Activated CD8-positive, alpha-beta T cell treated with anti-CD3 and anti-CD28 coated beads for 36 hours (primary cell): ENCODE measurements at regions not wholly inside any gene's neighbourhood (a gene's known extent, or its start where the extent isn't known, plus 50 kb on each side); places are given as distances from the start of the nearest gene placed in this dataset.

Experiments used
- ATAC-seq: fragments of 200-7000 bp; cut with Tn5 transposase; one replicate; pipeline ENCODE4 v1.10.0; 2021; ENCODE audit warnings: mild to moderate bottlenecking, moderate library complexity
- CTCF ChIA-PET: fragments of 350-600 bp; sonication (Branson Sonifier 250); formaldehyde crosslinking; loops from one replicate; lab custom pipeline; 2021; ENCODE audit warnings: antibody characterized with exemption; lab: Charles Lee
- POLR2A ChIA-PET: fragments of 350-600 bp; sonication (Branson Sonifier 250); formaldehyde crosslinking; loops from one replicate; lab custom pipeline; 2021; ENCODE audit warnings: antibody characterized with exemption; lab: Charles Lee
- DNase-seq: peaks from one replicate; pipeline ENCODE4 v3.0.0-alpha.2; 2020
- H3K27ac Mint-ChIP-seq: one replicate; pipeline ENCODE4 v1.8.0; 2021; ENCODE audit warnings: mild to moderate bottlenecking, mixed read lengths
- H3K27me3 Mint-ChIP-seq: one replicate; pipeline ENCODE4 v1.8.0; 2021; ENCODE audit warnings: mixed read lengths
- H3K36me3 Mint-ChIP-seq: one replicate; pipeline ENCODE4 v1.8.0; 2021; ENCODE audit warnings: low read depth, mixed read lengths
- H3K4me1 Mint-ChIP-seq: one replicate; pipeline ENCODE4 v1.8.0; 2021; ENCODE audit warnings: low read depth, mixed read lengths
- H3K4me3 Mint-ChIP-seq: one replicate; pipeline ENCODE4 v1.8.0; 2021; ENCODE audit warnings: mild to moderate bottlenecking, moderate library complexity, mixed read lengths
- H3K9me3 Mint-ChIP-seq: one replicate; pipeline ENCODE4 v1.8.0; 2021; ENCODE audit warnings: mixed read lengths
- intact Hi-C: fragments of 100-400 bp; cut with micrococcal nuclease; formaldehyde crosslinking; loops from one replicate; pipeline ENCODE4 v1.10.0; 2022
- TF ChIP-seq, protein P1 (sequence below): fragments of 200-600 bp; IDR thresholded peaks from one replicate; pipeline ENCODE4 v1.8.0; 2022; ENCODE audit warnings: antibody characterized with exemption, mild to moderate bottlenecking

DNA sequence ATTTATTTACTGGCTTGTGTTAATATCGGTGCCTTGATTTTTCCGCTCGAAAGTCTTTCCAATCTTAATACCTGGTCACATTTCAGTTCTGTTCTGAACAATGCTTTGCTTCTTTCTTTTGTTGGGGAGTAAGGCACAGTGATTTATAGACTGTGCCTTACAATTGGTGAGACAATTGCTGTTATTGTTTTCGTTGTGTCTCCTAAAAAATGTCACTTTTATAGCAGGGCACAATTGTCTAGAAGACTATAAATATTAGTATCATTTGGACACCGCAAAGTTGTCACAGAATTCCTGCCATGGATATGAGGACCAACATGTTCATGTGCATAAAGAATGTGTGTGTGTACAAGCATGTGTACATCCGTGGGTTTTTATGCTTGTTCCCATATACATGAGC, 231.9 kb downstream of the INSIG2 start:
- CTCF ChIA-PET = no interaction called here
- no peaks in the 10 kb centered on the region for H3K4me1 Mint-ChIP-seq
- no peaks in the 10 kb centered on the region for H3K36me3 Mint-ChIP-seq
- no peak overlapping the region for H3K4me3 Mint-ChIP-seq
- intact Hi-C loops = no loop called here
- no peak for DNase-seq
- POLR2A ChIA-PET = no interaction called here
- no peaks in the 10 kb centered on the region for H3K9me3 Mint-ChIP-seq
- no peak overlapping the region for H3K27ac Mint-ChIP-seq
- no peak for ATAC-seq
- peaks cover 26% of the 10 kb centered on the region for H3K27me3 Mint-ChIP-seq
- TF ChIP-seq, protein P1, sequence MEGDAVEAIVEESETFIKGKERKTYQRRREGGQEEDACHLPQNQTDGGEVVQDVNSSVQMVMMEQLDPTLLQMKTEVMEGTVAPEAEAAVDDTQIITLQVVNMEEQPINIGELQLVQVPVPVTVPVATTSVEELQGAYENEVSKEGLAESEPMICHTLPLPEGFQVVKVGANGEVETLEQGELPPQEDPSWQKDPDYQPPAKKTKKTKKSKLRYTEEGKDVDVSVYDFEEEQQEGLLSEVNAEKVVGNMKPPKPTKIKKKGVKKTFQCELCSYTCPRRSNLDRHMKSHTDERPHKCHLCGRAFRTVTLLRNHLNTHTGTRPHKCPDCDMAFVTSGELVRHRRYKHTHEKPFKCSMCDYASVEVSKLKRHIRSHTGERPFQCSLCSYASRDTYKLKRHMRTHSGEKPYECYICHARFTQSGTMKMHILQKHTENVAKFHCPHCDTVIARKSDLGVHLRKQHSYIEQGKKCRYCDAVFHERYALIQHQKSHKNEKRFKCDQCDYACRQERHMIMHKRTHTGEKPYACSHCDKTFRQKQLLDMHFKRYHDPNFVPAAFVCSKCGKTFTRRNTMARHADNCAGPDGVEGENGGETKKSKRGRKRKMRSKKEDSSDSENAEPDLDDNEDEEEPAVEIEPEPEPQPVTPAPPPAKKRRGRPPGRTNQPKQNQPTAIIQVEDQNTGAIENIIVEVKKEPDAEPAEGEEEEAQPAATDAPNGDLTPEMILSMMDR = no peak

DNA sequence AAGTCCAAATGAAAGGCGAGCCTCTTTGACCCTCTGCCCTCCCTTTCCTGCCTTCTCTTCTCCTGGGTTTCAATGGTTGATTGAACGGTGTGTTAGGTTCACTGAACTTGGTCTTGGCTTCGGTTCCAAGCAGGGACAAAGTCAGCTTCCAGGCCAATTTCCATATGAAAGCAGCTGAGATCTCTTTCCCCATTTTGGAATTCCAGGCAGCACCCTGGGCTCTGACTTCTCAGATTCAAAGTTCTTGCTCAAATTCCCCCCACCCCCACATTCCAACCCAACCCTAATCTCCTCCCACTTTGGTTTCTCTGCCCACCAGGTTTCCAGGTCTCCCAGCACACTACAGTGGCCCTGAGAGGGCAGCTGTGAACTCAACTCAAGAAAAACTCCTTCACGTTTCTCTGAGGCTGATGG, 231.0 kb downstream of the INSIG2 start:
- TF ChIP-seq, protein P1 = no peak
- intact Hi-C loops = no loop called here
- Mint-ChIP-seq H3K27me3 (peaks cover 26% of the 10 kb centered on the region), H3K27ac (no peak overlapping the region), H3K9me3 (no peaks in the 10 kb centered on the region), H3K4me1 (no peaks in the 10 kb centered on the region), H3K4me3 (no peak overlapping the region), H3K36me3 (no peaks in the 10 kb centered on the region)
- ATAC-seq (no peak), DNase-seq (no peak)
- ChIA-PET POLR2A (no interaction called here), CTCF (no interaction called here)

DNA sequence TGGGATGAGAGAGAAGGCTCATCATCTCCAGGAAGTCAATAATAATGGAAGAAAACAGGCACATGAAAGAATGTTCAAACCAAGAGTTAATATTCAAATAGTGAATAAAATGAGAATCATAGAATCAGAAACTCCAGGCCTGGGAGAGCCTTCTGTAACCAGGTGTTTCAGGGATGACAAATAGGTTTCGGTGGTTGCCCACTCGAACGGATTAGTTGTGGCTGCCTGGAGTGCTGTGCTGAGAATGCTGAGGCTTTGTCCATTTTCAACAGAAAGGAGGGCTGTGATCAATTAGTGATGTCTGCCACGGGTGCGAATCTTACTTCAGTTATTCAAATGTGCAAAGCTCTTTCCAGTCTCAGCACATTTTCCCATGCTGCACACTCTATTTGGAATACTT, 227.3 kb downstream of the INSIG2 start:
- no peaks in the 10 kb centered on the region for H3K9me3 Mint-ChIP-seq
- POLR2A ChIA-PET = no interaction called here
- CTCF ChIA-PET = interaction anchor here (0.7 kb wide), 1 partner anchor 224 kb away, joined by 3 read pairs; no protein-coding TSS in a partner anchor
- no peak for ATAC-seq
- H3K36me3 Mint-ChIP-seq = no peaks in the 10 kb centered on the region
- H3K27me3 Mint-ChIP-seq = peaks cover 6% of the 10 kb centered on the region
- DNase-seq = no peak
- no peaks in the 10 kb centered on the region for H3K4me1 Mint-ChIP-seq
- intact Hi-C loops = no loop called here
- no peak overlapping the region for H3K4me3 Mint-ChIP-seq
- TF ChIP-seq, protein P1 = no peak
- H3K27ac Mint-ChIP-seq = no peak overlapping the region

DNA sequence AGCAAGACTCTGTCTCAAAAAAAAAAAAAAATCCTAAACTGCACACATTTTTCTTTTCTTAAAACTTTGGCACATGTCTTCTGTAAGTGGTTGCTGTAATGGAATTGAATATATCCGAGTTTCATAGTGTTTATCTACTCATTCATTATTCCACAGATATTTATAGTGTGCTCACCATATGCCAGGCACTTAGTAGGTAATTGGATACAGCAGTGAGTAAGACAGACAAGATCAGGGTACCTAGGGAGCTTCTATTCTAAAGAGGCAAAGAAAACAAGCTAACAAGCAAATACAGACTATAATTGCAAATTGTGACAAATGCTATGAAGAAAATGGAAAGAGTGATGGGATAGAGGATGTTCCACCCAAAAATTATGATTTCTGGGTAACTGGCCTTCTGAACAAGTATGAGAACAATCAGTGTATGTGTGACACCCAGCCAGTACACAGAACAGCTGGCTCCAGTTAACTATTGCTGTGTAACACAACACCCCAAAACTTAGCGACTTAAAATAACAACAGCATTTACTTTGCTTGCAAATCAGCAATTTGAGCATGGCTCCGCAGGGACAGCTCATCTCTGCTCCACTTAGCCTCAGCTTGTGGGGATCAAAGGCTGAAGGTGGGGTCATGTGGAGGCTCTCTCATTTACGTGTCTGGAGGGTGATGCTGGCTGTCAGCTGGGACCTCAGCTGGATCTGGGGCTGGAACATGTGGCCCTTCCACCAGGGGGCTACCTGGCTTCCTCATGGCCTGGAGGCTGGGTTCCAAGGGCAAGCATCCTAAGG, 224.9 kb downstream of the INSIG2 start:
- Mint-ChIP-seq H3K27me3 (peaks cover 2% of the 10 kb centered on the region), H3K27ac (no peak overlapping the region), H3K4me1 (no peaks in the 10 kb centered on the region), H3K4me3 (no peak overlapping the region), H3K36me3 (no peaks in the 10 kb centered on the region), H3K9me3 (no peaks in the 10 kb centered on the region)
- TF ChIP-seq, protein P1 = no peak
- intact Hi-C loops = no loop called here
- CTCF ChIA-PET = interaction anchor here (1.3 to 1.8 kb wide), 2 partner anchors 90 to 281 kb away, joined by 3 to 6 read pairs; no protein-coding TSS in a partner anchor
- POLR2A ChIA-PET = no interaction called here
- DNase-seq = peak; percentile 24
- ATAC-seq = no peak

DNA sequence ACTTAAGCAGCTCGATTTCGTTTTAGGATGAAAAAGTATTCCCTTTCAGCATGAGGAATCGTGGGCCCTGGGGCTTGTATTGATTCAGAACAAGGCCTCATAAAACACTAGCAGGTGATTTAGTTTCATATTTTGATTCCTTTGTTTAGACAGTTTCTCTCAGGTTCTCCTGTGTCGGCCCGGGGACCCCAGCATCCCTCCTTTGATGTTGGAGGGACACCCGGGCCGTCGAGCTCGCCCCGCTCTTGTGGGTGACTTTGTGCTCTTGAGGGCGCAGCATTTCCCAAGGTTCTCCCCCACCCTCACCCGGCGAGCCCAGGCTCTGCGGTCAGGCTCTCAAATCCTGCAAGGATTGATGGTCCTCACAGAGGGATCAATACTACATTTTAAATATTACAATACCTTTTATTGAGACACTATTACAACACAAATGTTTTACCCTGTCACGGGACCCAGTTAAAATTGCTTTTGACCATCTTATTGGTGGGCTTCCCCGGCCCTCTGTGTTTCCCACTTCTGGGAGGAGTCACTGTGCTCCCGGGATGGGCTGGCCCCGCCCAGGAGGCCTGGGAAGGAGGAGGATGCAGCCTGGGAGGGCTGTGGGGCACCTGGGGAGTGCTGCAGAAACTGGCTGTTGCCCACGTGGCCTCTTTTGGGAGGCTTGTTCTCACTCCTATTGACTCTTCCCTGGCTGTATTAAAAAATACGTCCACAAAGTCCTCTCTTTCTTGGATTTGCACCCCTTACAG, 222.6 kb downstream of the INSIG2 start:
- Mint-ChIP-seq H3K4me1 (no peaks in the 10 kb centered on the region), H3K9me3 (no peaks in the 10 kb centered on the region), H3K36me3 (no peaks in the 10 kb centered on the region), H3K27me3 (peaks cover 2% of the 10 kb centered on the region), H3K4me3 (peak overlapping the region; percentile 77), H3K27ac (peak overlapping the region; percentile 93)
- CTCF ChIA-PET = interaction anchor here (0.6 to 1.5 kb wide), 2 partner anchors 182 to 264 kb away, joined by 3 to 4 read pairs; no protein-coding TSS in a partner anchor
- ATAC-seq (peak; percentile 19), DNase-seq (no peak)
- TF ChIP-seq, protein P1 = no peak
- POLR2A ChIA-PET = no interaction called here
- intact Hi-C loops = no loop called here
